Adrenal gland (tissue), 5 donors: ENCODE measurements at regions not wholly inside any gene's neighbourhood (a gene's known extent, or its start where the extent isn't known, plus 50 kb on each side); places are given as distances from the start of the nearest gene placed in this dataset.

Experiments
- POLR2A ChIP-seq, 2 donors: fragments of 450-650 bp; IDR thresholded peaks; one replicate each; pipeline ENCODE4 v1.6.1; 2017; ENCODE audit warnings: antibody characterized with exemption in 2 of 2, mild to moderate bottlenecking in 2 of 2, moderate library complexity in 1 of 2
- TF ChIP-seq, protein P1 (sequence below), 6 experiments: fragments of 450-650 bp in 4 of 6; fragments of 200-600 bp in 2 of 6; sonication (generic) in 1 of 6; IDR thresholded peaks; 1 replicate in 5 of 6; 2 replicates in 1 of 6; pipeline versions ENCODE4 v1.5.1 to v1.8.0; 2016 to 2021; ENCODE audit warnings: antibody characterized with exemption in 6 of 6, mild to moderate bottlenecking in 2 of 6, moderate library complexity in 1 of 6
- donor health status: DM: no; HTN: no; CAD: no.

DNA sequence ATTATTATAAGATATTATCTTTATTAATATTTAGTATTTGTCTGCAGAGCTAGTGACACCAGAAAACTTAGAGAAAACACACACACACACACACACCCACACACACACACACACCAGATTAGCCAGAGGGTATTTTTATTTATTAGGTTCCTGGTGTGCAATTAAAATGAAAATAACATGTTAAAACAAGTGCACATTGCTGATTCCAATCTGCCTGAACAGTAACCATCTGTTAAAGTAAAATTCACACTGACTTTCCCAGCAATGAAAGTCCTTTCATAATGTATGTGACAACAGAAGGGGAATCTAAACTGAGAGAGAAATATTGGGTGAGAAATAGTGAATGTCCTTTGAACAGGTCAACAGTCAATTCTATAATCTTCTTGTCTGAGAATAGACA, 2323.5 kb upstream of the ACO1 start:
- TF ChIP-seq, protein P1, sequence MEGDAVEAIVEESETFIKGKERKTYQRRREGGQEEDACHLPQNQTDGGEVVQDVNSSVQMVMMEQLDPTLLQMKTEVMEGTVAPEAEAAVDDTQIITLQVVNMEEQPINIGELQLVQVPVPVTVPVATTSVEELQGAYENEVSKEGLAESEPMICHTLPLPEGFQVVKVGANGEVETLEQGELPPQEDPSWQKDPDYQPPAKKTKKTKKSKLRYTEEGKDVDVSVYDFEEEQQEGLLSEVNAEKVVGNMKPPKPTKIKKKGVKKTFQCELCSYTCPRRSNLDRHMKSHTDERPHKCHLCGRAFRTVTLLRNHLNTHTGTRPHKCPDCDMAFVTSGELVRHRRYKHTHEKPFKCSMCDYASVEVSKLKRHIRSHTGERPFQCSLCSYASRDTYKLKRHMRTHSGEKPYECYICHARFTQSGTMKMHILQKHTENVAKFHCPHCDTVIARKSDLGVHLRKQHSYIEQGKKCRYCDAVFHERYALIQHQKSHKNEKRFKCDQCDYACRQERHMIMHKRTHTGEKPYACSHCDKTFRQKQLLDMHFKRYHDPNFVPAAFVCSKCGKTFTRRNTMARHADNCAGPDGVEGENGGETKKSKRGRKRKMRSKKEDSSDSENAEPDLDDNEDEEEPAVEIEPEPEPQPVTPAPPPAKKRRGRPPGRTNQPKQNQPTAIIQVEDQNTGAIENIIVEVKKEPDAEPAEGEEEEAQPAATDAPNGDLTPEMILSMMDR (IDR thresholded peaks at IDR 0.05) = no peak
- TF ChIP-seq POLR2A (IDR thresholded peaks at IDR 0.05) = no peak
